Urothelium cell line (cell line): ENCODE measurements at regions not wholly inside any gene's neighbourhood (a gene's known extent, or its start where the extent isn't known, plus 50 kb on each side); places are given as distances from the start of the nearest gene placed in this dataset.
"Not testable (repeated sequence)": the region's sequence is repeated elsewhere in the genome, so short reads cannot be mapped to it uniquely, and the experiment has no call there.

Source experiments
- DNase-seq: peaks from one replicate; pipeline ENCODE4 v3.0.0; 2011; ENCODE audit warnings: low spot score, mixed read lengths
- FAIRE-seq: peaks from 2 replicates; lab custom pipeline; 2011; peaks lifted over from hg19 to GRCh38; lab: Jason Lieb, UNC

DNA sequence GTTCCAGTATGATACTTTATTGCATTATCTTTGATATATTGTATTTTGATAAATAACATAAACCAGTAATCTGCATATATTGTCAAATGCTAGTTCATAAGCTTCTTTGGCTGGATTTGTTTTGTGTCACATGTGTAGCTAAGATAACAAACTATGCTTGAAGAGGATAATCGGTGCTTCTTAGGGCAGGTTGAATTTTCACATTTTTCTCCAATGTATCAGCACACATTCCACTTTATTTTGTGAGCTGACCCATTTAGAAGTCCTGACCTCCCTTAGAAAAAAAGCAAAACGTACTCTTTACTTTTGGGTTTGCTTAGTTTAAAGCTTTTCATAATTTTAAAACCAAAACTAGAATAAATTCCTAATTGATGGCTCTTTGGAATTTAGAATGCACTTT lies 277.7 kb upstream of the DDHD1 start:
- FAIRE-seq (peak; percentile 9), DNase-seq (no peak)

- FAIRE-seq, result peak; percentile 79
- DNase-seq, result peak; percentile 35
These were observed 259.9 kb upstream of the DDHD1 start for GRCh38 chr14:53412819-53413675.

GRCh38 chr14:53411125-53411524 lies 258.0 kb upstream of the DDHD1 start:
- FAIRE-seq (peak; percentile 71), DNase-seq (peak; percentile 52)

GRCh38 chr14:53409969-53410368 lies 256.8 kb upstream of the DDHD1 start:
- DNase-seq (peak; percentile 78), FAIRE-seq (peak; percentile 90)

DNA sequence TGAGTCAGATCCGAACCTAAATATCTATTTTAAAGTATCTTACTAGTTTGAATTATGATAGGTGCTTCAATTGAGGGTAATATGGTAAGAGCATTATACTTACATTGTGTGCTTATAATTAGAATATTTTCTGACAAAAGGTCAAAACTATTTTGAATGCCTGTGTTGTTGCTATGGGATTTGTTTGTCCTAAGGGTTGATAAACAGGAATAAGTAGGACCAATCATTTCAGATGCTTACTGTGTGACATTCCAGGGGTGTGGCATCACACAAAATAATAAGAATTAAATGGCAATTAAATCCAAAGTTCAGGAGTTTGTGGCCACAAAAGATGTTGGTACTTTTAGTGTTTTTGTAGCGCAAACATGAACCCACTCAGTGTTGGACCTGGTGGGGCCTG lies 256.2 kb upstream of the DDHD1 start:
- peak; percentile 58 for FAIRE-seq
- no peak for DNase-seq

DNA sequence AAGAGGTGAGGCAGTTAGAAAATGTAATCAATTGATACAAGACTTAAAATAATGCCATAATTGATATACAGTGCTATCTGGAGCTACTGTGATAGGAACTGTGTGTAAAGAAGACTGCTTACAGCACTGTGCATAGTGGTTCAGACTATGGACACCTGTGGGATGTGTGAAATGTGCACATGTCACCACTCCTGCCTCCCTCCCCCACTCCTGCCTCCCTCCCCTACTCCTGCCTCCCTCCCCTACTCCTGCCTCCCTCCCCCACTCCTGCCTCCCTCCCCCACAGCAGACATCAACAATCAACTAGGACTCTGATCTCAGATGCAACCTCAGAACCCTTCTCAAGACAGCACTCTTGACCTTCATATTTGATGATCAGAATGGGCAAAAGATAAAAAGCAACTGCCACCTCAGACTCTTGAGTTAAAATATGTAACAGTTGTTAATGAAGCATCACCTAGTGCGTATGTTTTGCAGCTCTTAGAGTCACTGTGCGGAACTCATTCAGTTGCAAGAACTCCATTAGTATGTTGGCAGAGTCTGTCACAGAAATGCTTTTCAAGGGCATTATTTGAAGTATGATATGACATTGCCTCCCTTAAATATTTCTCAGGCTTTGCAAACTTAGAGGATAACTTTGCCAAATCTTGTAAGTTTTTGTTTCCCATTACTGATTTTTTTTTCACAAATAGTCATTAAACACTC lies 255.2 kb upstream of the DDHD1 start:
- FAIRE-seq, result peak; percentile 84

DNA sequence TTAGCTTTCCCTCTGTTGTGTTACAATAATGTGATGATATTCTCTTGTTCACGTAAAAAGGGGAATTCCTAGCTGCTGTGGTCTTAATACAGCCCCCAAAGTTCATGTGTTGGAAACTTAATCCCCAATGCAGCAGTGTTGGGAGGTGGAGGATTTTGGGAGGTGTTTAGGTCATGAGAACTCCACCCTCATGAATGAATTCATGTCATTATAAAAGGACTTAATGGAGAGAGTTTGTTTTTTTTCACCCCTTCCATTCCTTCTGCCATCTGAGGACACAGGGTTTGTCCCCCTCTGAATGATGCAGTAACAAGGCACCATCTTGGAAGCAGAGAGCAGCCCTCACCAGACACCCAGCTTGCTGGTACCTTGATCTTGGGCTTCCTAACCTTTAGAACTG lies 253.4 kb upstream of the DDHD1 start:
- FAIRE-seq, result peak; percentile 37
- DNase-seq, result no peak

More for the DNA sequence above, 255.2 kb upstream of the DDHD1 start:
- no peak for DNase-seq

- FAIRE-seq, result no peak
- no peak for DNase-seq
These were observed 248.5 kb upstream of the DDHD1 start for GRCh38 chr14:53401646-53402045.

- FAIRE-seq (peak; percentile 67), DNase-seq (peak; percentile 79)
These were observed 245.9 kb upstream of the DDHD1 start for GRCh38 chr14:53399057-53399456.

DNA sequence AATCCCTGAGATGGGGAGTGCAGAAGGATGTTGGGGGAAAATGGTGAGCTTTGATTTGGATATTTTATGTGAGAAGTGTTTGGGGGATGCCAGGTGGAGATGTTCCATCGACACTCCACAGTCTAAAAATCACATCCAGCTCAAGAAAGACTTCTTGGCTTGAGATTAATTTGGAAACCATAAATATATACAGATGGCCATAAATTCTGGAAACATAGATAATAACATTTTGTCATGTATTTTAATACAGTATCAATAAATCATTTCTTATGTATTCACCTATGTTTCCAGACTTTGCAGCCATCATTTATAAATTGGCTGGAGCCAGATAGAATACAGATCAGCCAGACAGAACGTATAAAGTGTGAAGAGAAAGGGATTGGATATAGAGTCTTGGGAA lies 245.5 kb upstream of the DDHD1 start:
- FAIRE-seq, result no peak
- DNase-seq, result no peak

- FAIRE-seq, DNase-seq: not testable (repeated sequence)
These were observed 242.1 kb upstream of the DDHD1 start for GRCh38 chr14:53395267-53395666.

DNA sequence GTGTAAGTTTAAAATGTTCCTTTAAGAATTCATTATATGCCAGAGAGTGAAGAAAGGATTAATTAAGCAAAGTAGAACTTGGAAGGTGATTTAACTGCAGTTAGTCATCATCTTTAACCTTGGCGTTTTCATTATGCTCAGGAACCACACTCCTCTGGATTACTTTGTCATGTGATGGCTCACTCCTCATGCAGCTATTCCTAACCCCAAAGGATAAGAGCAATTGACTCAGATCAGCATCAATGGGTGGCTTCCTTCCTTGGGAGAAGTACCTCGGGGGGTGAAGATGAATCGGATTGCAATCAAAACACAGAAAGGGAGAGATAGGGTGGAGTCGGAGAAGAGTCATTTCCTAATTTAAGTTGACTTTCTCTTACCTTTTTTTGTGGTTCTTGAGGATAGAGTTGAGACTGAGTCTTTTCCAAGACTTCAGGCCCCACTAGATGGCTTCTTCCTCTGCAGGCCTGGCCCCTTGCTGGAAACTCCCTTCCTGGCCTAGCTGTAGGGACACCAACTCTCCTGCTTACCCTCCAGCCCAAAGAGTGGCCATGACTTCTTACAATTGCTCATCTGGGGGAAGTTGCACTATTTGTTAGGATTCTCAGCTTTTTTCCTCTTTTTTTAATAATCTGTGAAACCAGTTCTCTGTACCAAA lies 238.6 kb upstream of the DDHD1 start:
- DNase-seq (peak; percentile 77), FAIRE-seq (peak; percentile 93)

- peak; percentile 87 for FAIRE-seq
- DNase-seq, result peak; percentile 85
These were observed 238.0 kb upstream of the DDHD1 start for GRCh38 chr14:53391156-53391555.

DNA sequence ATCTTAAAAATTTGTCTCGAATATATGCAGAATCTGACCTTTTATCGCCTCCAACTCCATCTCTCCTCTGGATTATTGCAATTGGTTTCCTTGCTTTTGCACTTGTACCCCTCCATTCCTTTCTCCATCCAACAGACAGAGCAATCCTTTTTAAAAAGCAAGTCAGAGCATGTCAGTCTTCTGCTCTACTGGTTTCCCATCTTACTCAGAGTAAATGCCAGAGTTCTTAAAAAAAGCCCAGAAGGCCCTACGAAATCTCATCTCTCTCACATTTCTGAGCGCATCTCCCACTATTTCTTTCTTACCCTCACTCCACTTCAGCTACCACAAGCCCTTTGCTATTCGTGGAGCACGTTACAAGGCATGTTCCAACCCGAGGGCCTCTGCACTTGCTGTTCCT lies 236.9 kb upstream of the DDHD1 start:
- no peak for FAIRE-seq
- DNase-seq, result no peak

DNA sequence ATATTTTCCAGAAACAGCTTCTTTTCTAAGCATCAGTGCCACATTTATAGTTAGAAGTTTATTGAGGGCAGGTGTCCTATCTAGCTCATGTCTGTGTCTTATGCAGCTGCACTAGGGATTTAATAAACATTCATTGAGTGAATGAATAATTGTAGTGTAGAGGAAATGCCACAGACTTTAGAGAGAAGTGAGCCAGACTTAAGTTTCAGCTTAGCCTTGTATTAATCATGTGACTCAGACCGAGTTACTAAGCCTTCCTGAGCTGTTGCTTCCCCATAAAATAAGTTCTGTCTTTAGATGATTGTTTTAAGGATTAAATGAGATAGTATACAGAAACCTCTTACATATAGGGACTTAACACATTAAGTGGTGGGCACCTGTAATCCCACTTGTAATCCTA lies 236.1 kb upstream of the DDHD1 start:
- DNase-seq (no peak), FAIRE-seq (no peak)

GRCh38 chr14:53386362-53386761 lies 233.2 kb upstream of the DDHD1 start:
- DNase-seq, result no peak
- FAIRE-seq, result peak; percentile 66

- DNase-seq, result no peak
- peak; percentile 66 for FAIRE-seq
These were observed 231.4 kb upstream of the DDHD1 start for GRCh38 chr14:53384536-53384935.

- FAIRE-seq, result no peak
- DNase-seq, result no peak
These were observed 230.9 kb upstream of the DDHD1 start for GRCh38 chr14:53384073-53384472.

- FAIRE-seq (peak; percentile 70), DNase-seq (no peak)
These were observed 228.8 kb upstream of the DDHD1 start for GRCh38 chr14:53381895-53382294.

GRCh38 chr14:53380867-53381225 lies 227.7 kb upstream of the DDHD1 start:
- FAIRE-seq, result no peak
- no peak for DNase-seq

GRCh38 chr14:53380052-53380866 lies 227.1 kb upstream of the DDHD1 start:
- no peak for DNase-seq
- peak; percentile 40 for FAIRE-seq
